ENCODE measurements at regions not wholly inside any gene's neighbourhood (a gene's known extent, or its start where the extent isn't known, plus 50 kb on each side); places are given as distances from the start of the nearest gene placed in this dataset.

GRCh38 chr13:68929075-68929745, 1178.4 kb upstream of the ATXN8OS start:
- no peak overlapping the region for H3K4me3 Mint-ChIP-seq
- CTCF ChIA-PET, result no interaction called here
- no peak for TF ChIP-seq CTCF (IDR thresholded peaks at IDR 0.05)
- no peaks in the 10 kb centered on the region for H3K36me3 Mint-ChIP-seq (ENCODE audit: low read depth)
- no peaks in the 10 kb centered on the region for H3K27me3 Mint-ChIP-seq
- POLR2A ChIA-PET, result no interaction called here
- no peaks in the 10 kb centered on the region for H3K4me1 Mint-ChIP-seq
- ATAC-seq (ENCODE audit: low read depth) (no peak), DNase-seq (no peak)
- intact Hi-C loops (cut with micrococcal nuclease), result no loop called here
- H3K9me3 Mint-ChIP-seq, result peaks cover 4% of the 10 kb centered on the region
- H3K27ac Mint-ChIP-seq, result no peak overlapping the region

GRCh38 chr13:68927387-68928026, 1180.1 kb upstream of the ATXN8OS start:
- intact Hi-C loops (cut with micrococcal nuclease), result loop anchor here (1.0 kb wide), 1 partner anchor 623 kb away; no protein-coding TSS in a partner anchor
- no peaks in the 10 kb centered on the region for H3K36me3 Mint-ChIP-seq (ENCODE audit: low read depth)
- POLR2A ChIA-PET, result no interaction called here

GRCh38 chr13:68923995-68924394, 1183.6 kb upstream of the ATXN8OS start:
- no peak overlapping the region for H3K27ac Mint-ChIP-seq
- intact Hi-C loops (cut with micrococcal nuclease), result no loop called here
- CTCF ChIA-PET, result interaction anchor here (1.0 kb wide), 1 partner anchor 619 kb away, joined by 3 read pairs; no protein-coding TSS in a partner anchor
- H3K9me3 Mint-ChIP-seq, result peaks cover 5% of the 10 kb centered on the region
- no peaks in the 10 kb centered on the region for H3K4me1 Mint-ChIP-seq
- no peak for ATAC-seq (ENCODE audit: low read depth)
- no peak for DNase-seq
- POLR2A ChIA-PET, result no interaction called here
- H3K36me3 Mint-ChIP-seq (ENCODE audit: low read depth), result no peaks in the 10 kb centered on the region
- H3K27me3 Mint-ChIP-seq, result no peaks in the 10 kb centered on the region
- no peak for TF ChIP-seq CTCF (IDR thresholded peaks at IDR 0.05)
- no peak overlapping the region for H3K4me3 Mint-ChIP-seq

More at GRCh38 chr13:68927387-68928026, 1180.1 kb upstream of the ATXN8OS start:
- ATAC-seq (ENCODE audit: low read depth) (no peak), DNase-seq (no peak)
- Mint-ChIP-seq H3K27me3 (no peaks in the 10 kb centered on the region), H3K27ac (no peak overlapping the region), H3K4me3 (no peak overlapping the region), H3K4me1 (no peaks in the 10 kb centered on the region), H3K9me3 (peaks cover 5% of the 10 kb centered on the region)
- no peak for TF ChIP-seq CTCF (IDR thresholded peaks at IDR 0.05)
- CTCF ChIA-PET, result interaction anchor here (0.9 kb wide), 1 partner anchor 624 kb away, joined by 5 read pairs; no protein-coding TSS in a partner anchor

- H3K36me3 Mint-ChIP-seq (ENCODE audit: low read depth), result no peaks in the 10 kb centered on the region
- ATAC-seq (ENCODE audit: low read depth) (no peak), DNase-seq (no peak)
- TF ChIP-seq CTCF (IDR thresholded peaks at IDR 0.05), result no peak
- intact Hi-C loops (cut with micrococcal nuclease), result no loop called here
- H3K4me3 Mint-ChIP-seq, result no peak overlapping the region
- no peaks in the 10 kb centered on the region for H3K4me1 Mint-ChIP-seq
- ChIA-PET CTCF (no interaction called here), POLR2A (no interaction called here)
- H3K27me3 Mint-ChIP-seq, result no peaks in the 10 kb centered on the region
- no peak overlapping the region for H3K27ac Mint-ChIP-seq
- H3K9me3 Mint-ChIP-seq, result peaks cover 31% of the 10 kb centered on the region
Measured at GRCh38 chr13:68908879-68909278, 1198.7 kb upstream of the ATXN8OS start.

GRCh38 chr13:68905186-68905585, 1202.4 kb upstream of the ATXN8OS start:
- peaks cover 21% of the 10 kb centered on the region for H3K9me3 Mint-ChIP-seq
- H3K27me3 Mint-ChIP-seq, result no peaks in the 10 kb centered on the region
- DNase-seq, result no peak
- H3K4me1 Mint-ChIP-seq, result no peaks in the 10 kb centered on the region
- H3K27ac Mint-ChIP-seq, result no peak overlapping the region
- H3K36me3 Mint-ChIP-seq (ENCODE audit: low read depth), result no peaks in the 10 kb centered on the region
- no peak for ATAC-seq (ENCODE audit: low read depth)
- POLR2A ChIA-PET, result no interaction called here
- no peak overlapping the region for H3K4me3 Mint-ChIP-seq
- CTCF ChIA-PET, result no interaction called here
- no peak for TF ChIP-seq CTCF (IDR thresholded peaks at IDR 0.05)
- intact Hi-C loops (cut with micrococcal nuclease), result no loop called here

All from activated B cell treated with CpG ODN at 0.5 μM for 24 hours (primary cell).